ENCODE measurements at regions not wholly inside any gene's neighbourhood (a gene's known extent, or its start where the extent isn't known, plus 50 kb on each side); places are given as distances from the start of the nearest gene placed in this dataset.
"Not testable (repeated sequence)": the region's sequence is repeated elsewhere in the genome, so short reads cannot be mapped to it uniquely, and the experiment has no call there.

GRCh38 chr20:60782959-60783625 lies 469.0 kb upstream of the CDH4 start:
- H3K36me3 ChIP-seq (replicated peaks; ENCODE audit: control insufficient read depth, insufficient read depth, low read length): no peaks in the 10 kb centered on the region
- H3K27me3 ChIP-seq (ENCODE audit: control insufficient read depth, insufficient read depth, low read length): no peaks in the 10 kb centered on the region
- H3K4me3 ChIP-seq (ENCODE audit: insufficient read depth, low read depth, low read length): no peak overlapping the region
- no peak for DNase-seq

- no peak for DNase-seq
These were observed 466.8 kb upstream of the CDH4 start for GRCh38 chr20:60785301-60785700.

GRCh38 chr20:60785785-60786184 lies 466.3 kb upstream of the CDH4 start:
- no peak for DNase-seq
- Histone ChIP-seq H3K36me3 (replicated peaks; ENCODE audit: control insufficient read depth, insufficient read depth, low read length) (no peaks in the 10 kb centered on the region), H3K27me3 (ENCODE audit: control insufficient read depth, insufficient read depth, low read length) (no peaks in the 10 kb centered on the region; the same call in 1 of the 2 replicates), H3K4me3 (ENCODE audit: insufficient read depth, low read depth, low read length) (no peak overlapping the region)

More at GRCh38 chr20:60785301-60785700, 466.8 kb upstream of the CDH4 start:
- Histone ChIP-seq H3K4me3 (ENCODE audit: insufficient read depth, low read depth, low read length) (no peak overlapping the region), H3K36me3 (replicated peaks; ENCODE audit: control insufficient read depth, insufficient read depth, low read length) (no peaks in the 10 kb centered on the region), H3K27me3 (ENCODE audit: control insufficient read depth, insufficient read depth, low read length) (no peaks in the 10 kb centered on the region; the same call in 1 of the 2 replicates)

- no peaks in the 10 kb centered on the region; the same call in 1 of the 2 replicates for H3K27me3 ChIP-seq (ENCODE audit: control insufficient read depth, insufficient read depth, low read length)
- no peak overlapping the region for H3K4me3 ChIP-seq (ENCODE audit: insufficient read depth, low read depth, low read length)
- no peak for DNase-seq
- no peaks in the 10 kb centered on the region for H3K36me3 ChIP-seq (replicated peaks; ENCODE audit: control insufficient read depth, insufficient read depth, low read length)
These were observed 465.3 kb upstream of the CDH4 start for GRCh38 chr20:60786686-60787217.

GRCh38 chr20:60787276-60787675 lies 464.8 kb upstream of the CDH4 start:
- Histone ChIP-seq H3K27me3 (ENCODE audit: control insufficient read depth, insufficient read depth, low read length) (no peaks in the 10 kb centered on the region; the same call in 1 of the 2 replicates), H3K36me3 (replicated peaks; ENCODE audit: control insufficient read depth, insufficient read depth, low read length) (no peaks in the 10 kb centered on the region), H3K4me3 (ENCODE audit: insufficient read depth, low read depth, low read length) (no peak overlapping the region)
- DNase-seq: no peak

- Histone ChIP-seq H3K27me3 (ENCODE audit: control insufficient read depth, insufficient read depth, low read length) (no peaks in the 10 kb centered on the region; the same call in 1 of the 2 replicates), H3K4me3 (ENCODE audit: insufficient read depth, low read depth, low read length) (no peak overlapping the region), H3K36me3 (replicated peaks; ENCODE audit: control insufficient read depth, insufficient read depth, low read length) (no peaks in the 10 kb centered on the region)
- peak; percentile 37 for DNase-seq
These were observed 464.0 kb upstream of the CDH4 start for GRCh38 chr20:60788070-60788469.

GRCh38 chr20:60789399-60789798 lies 462.7 kb upstream of the CDH4 start:
- no peak overlapping the region for H3K4me3 ChIP-seq (ENCODE audit: insufficient read depth, low read depth, low read length)

GRCh38 chr20:60790339-60790738 lies 461.7 kb upstream of the CDH4 start:
- not testable (repeated sequence) for H3K27me3 ChIP-seq (ENCODE audit: control insufficient read depth, insufficient read depth, low read length); DNase-seq; H3K4me3 ChIP-seq (ENCODE audit: insufficient read depth, low read depth, low read length); H3K36me3 ChIP-seq (replicated peaks; ENCODE audit: control insufficient read depth, insufficient read depth, low read length)

More at GRCh38 chr20:60789399-60789798, 462.7 kb upstream of the CDH4 start:
- Histone ChIP-seq H3K27me3 (ENCODE audit: control insufficient read depth, insufficient read depth, low read length) (no peaks in the 10 kb centered on the region; the same call in 1 of the 2 replicates), H3K36me3 (replicated peaks; ENCODE audit: control insufficient read depth, insufficient read depth, low read length) (no peaks in the 10 kb centered on the region)
- no peak for DNase-seq

- H3K27me3 ChIP-seq (ENCODE audit: control insufficient read depth, insufficient read depth, low read length): no peaks in the 10 kb centered on the region; the same call in 1 of the 2 replicates
- H3K36me3 ChIP-seq (replicated peaks; ENCODE audit: control insufficient read depth, insufficient read depth, low read length): no peaks in the 10 kb centered on the region
- DNase-seq: no peak
- no peak overlapping the region for H3K4me3 ChIP-seq (ENCODE audit: insufficient read depth, low read depth, low read length)
These were observed 460.2 kb upstream of the CDH4 start for GRCh38 chr20:60791823-60792222.

GRCh38 chr20:60792941-60793340 lies 459.1 kb upstream of the CDH4 start:
- Histone ChIP-seq H3K27me3 (ENCODE audit: control insufficient read depth, insufficient read depth, low read length) (peaks cover 3% of the 10 kb centered on the region; the same call in 1 of the 2 replicates), H3K36me3 (replicated peaks; ENCODE audit: control insufficient read depth, insufficient read depth, low read length) (no peaks in the 10 kb centered on the region), H3K4me3 (ENCODE audit: insufficient read depth, low read depth, low read length) (no peak overlapping the region)
- no peak for DNase-seq

- no peaks in the 10 kb centered on the region for H3K36me3 ChIP-seq (replicated peaks; ENCODE audit: control insufficient read depth, insufficient read depth, low read length)
- no peak for DNase-seq
- H3K27me3 ChIP-seq (ENCODE audit: control insufficient read depth, insufficient read depth, low read length): peaks cover 3% of the 10 kb centered on the region; the same call in 1 of the 2 replicates
- no peak overlapping the region for H3K4me3 ChIP-seq (ENCODE audit: insufficient read depth, low read depth, low read length)
These were observed 457.4 kb upstream of the CDH4 start for GRCh38 chr20:60794674-60795073.

- H3K36me3 ChIP-seq (replicated peaks; ENCODE audit: control insufficient read depth, insufficient read depth, low read length): no peaks in the 10 kb centered on the region
- no peak for DNase-seq
- H3K4me3 ChIP-seq (ENCODE audit: insufficient read depth, low read depth, low read length): no peak overlapping the region
These were observed 456.4 kb upstream of the CDH4 start for GRCh38 chr20:60795651-60796050.

GRCh38 chr20:60800185-60800584 lies 451.9 kb upstream of the CDH4 start:
- Histone ChIP-seq H3K27me3 (ENCODE audit: control insufficient read depth, insufficient read depth, low read length) (peaks cover 3% of the 10 kb centered on the region; the same call in 1 of the 2 replicates), H3K4me3 (ENCODE audit: insufficient read depth, low read depth, low read length) (no peak overlapping the region), H3K36me3 (replicated peaks; ENCODE audit: control insufficient read depth, insufficient read depth, low read length) (no peaks in the 10 kb centered on the region)
- DNase-seq: no peak

More at GRCh38 chr20:60795651-60796050, 456.4 kb upstream of the CDH4 start:
- peaks cover 3% of the 10 kb centered on the region; the same call in 1 of the 2 replicates for H3K27me3 ChIP-seq (ENCODE audit: control insufficient read depth, insufficient read depth, low read length)

- Histone ChIP-seq H3K36me3 (replicated peaks; ENCODE audit: control insufficient read depth, insufficient read depth, low read length) (no peaks in the 10 kb centered on the region), H3K27me3 (ENCODE audit: control insufficient read depth, insufficient read depth, low read length) (no peaks in the 10 kb centered on the region; the same call in 1 of the 2 replicates), H3K4me3 (ENCODE audit: insufficient read depth, low read depth, low read length) (no peak overlapping the region)
- DNase-seq: no peak
These were observed 449.4 kb upstream of the CDH4 start for GRCh38 chr20:60802676-60803075.

- H3K27me3 ChIP-seq (ENCODE audit: control insufficient read depth, insufficient read depth, low read length): no peaks in the 10 kb centered on the region
- H3K36me3 ChIP-seq (replicated peaks; ENCODE audit: control insufficient read depth, insufficient read depth, low read length): no peaks in the 10 kb centered on the region
- no peak overlapping the region for H3K4me3 ChIP-seq (ENCODE audit: insufficient read depth, low read depth, low read length)
- no peak for DNase-seq
These were observed 448.6 kb upstream of the CDH4 start for GRCh38 chr20:60803335-60804055.

Data from H7 (cell line).